ENCODE measurements at regions not wholly inside any gene's neighbourhood (a gene's known extent, or its start where the extent isn't known, plus 50 kb on each side); places are given as distances from the start of the nearest gene placed in this dataset.
A peak's percentile ranks its signal among the peaks of the same experiment; 100 is the strongest.

- no peaks in the 10 kb centered on the region for H3K9me3 Mint-ChIP-seq
- no peak overlapping the region for H3K27ac Mint-ChIP-seq
- H3K27me3 Mint-ChIP-seq = no peaks in the 10 kb centered on the region
- H3K4me1 Mint-ChIP-seq = no peaks in the 10 kb centered on the region
- no peak for DNase-seq
- no peak for ATAC-seq (replicated peaks)
- H3K36me3 Mint-ChIP-seq = no peaks in the 10 kb centered on the region
- H3K4me3 Mint-ChIP-seq = no peak overlapping the region
These were observed 421.0 kb upstream of the PDE3A start for GRCh38 chr12:19947344-19947743.

GRCh38 chr12:19951664-19952063 is 416.7 kb upstream of the PDE3A start:
- Mint-ChIP-seq H3K27me3 (no peaks in the 10 kb centered on the region), H3K4me1 (no peaks in the 10 kb centered on the region), H3K36me3 (no peaks in the 10 kb centered on the region), H3K9me3 (peaks cover 0 to 4% of the 10 kb centered on the region in 2 donors), H3K4me3 (no peak overlapping the region), H3K27ac (no peak overlapping the region)
- no peak for ATAC-seq (replicated peaks)
- DNase-seq = no peak

GRCh38 chr12:19953734-19954133 is 414.6 kb upstream of the PDE3A start:
- H3K27me3 Mint-ChIP-seq = no peaks in the 10 kb centered on the region
- H3K4me1 Mint-ChIP-seq = no peaks in the 10 kb centered on the region
- no peaks in the 10 kb centered on the region for H3K36me3 Mint-ChIP-seq
- H3K27ac Mint-ChIP-seq = no peak overlapping the region
- H3K4me3 Mint-ChIP-seq = no peak overlapping the region
- ATAC-seq (replicated peaks) (no peak), DNase-seq (no peak)
- H3K9me3 Mint-ChIP-seq = peaks cover 0 to 4% of the 10 kb centered on the region in 2 donors

- Mint-ChIP-seq H3K27me3 (no peaks in the 10 kb centered on the region), H3K36me3 (no peaks in the 10 kb centered on the region), H3K27ac (no peak overlapping the region), H3K4me3 (no peak overlapping the region), H3K9me3 (peaks cover 0 to 4% of the 10 kb centered on the region in 2 donors), H3K4me1 (no peaks in the 10 kb centered on the region)
- DNase-seq (no peak), ATAC-seq (replicated peaks) (no peak)
These were observed 414.2 kb upstream of the PDE3A start for GRCh38 chr12:19954163-19954562.

GRCh38 chr12:19957308-19958125 is 410.8 kb upstream of the PDE3A start:
- H3K36me3 Mint-ChIP-seq = no peaks in the 10 kb centered on the region
- H3K4me1 Mint-ChIP-seq = no peaks in the 10 kb centered on the region
- no peak overlapping the region for H3K4me3 Mint-ChIP-seq
- peaks cover 0 to 10% of the 10 kb centered on the region in 2 donors for H3K9me3 Mint-ChIP-seq
- no peak overlapping the region for H3K27ac Mint-ChIP-seq
- H3K27me3 Mint-ChIP-seq = no peaks in the 10 kb centered on the region
- ATAC-seq (replicated peaks) (no peak), DNase-seq (no peak)

- DNase-seq (no peak), ATAC-seq (replicated peaks) (no peak)
- Mint-ChIP-seq H3K27ac (no peak overlapping the region), H3K4me3 (no peak overlapping the region), H3K9me3 (peaks cover 0 to 7% of the 10 kb centered on the region in 2 donors), H3K27me3 (no peaks in the 10 kb centered on the region), H3K4me1 (no peaks in the 10 kb centered on the region), H3K36me3 (no peaks in the 10 kb centered on the region)
These were observed 409.9 kb upstream of the PDE3A start for GRCh38 chr12:19958389-19958788.

GRCh38 chr12:19959353-19959752 is 409.0 kb upstream of the PDE3A start:
- H3K27ac Mint-ChIP-seq = no peak overlapping the region
- H3K27me3 Mint-ChIP-seq = no peaks in the 10 kb centered on the region
- H3K4me3 Mint-ChIP-seq = no peak overlapping the region
- no peaks in the 10 kb centered on the region for H3K36me3 Mint-ChIP-seq
- no peaks in the 10 kb centered on the region for H3K4me1 Mint-ChIP-seq
- H3K9me3 Mint-ChIP-seq = peaks cover 0 to 7% of the 10 kb centered on the region in 2 donors
- no peak for DNase-seq
- no peak for ATAC-seq (replicated peaks)

- DNase-seq (no peak), ATAC-seq (replicated peaks) (no peak)
- Mint-ChIP-seq H3K4me3 (no peak overlapping the region), H3K9me3 (peaks cover 0 to 7% of the 10 kb centered on the region in 2 donors), H3K27me3 (no peaks in the 10 kb centered on the region), H3K27ac (no peak overlapping the region), H3K4me1 (no peaks in the 10 kb centered on the region), H3K36me3 (no peaks in the 10 kb centered on the region)
These were observed 407.8 kb upstream of the PDE3A start for GRCh38 chr12:19960527-19960926.

GRCh38 chr12:19962192-19962591 is 406.1 kb upstream of the PDE3A start:
- Mint-ChIP-seq H3K4me3 (no peak overlapping the region), H3K27ac (no peak overlapping the region), H3K4me1 (no peaks in the 10 kb centered on the region), H3K27me3 (no peaks in the 10 kb centered on the region), H3K9me3 (peaks cover 0 to 7% of the 10 kb centered on the region in 2 donors), H3K36me3 (no peaks in the 10 kb centered on the region)
- ATAC-seq (replicated peaks) = no peak
- no peak for DNase-seq

GRCh38 chr12:19963972-19964371 is 404.4 kb upstream of the PDE3A start:
- H3K36me3 Mint-ChIP-seq = no peaks in the 10 kb centered on the region
- DNase-seq = no peak

GRCh38 chr12:19964549-19964948 is 403.8 kb upstream of the PDE3A start:
- H3K4me3 Mint-ChIP-seq = no peak overlapping the region
- peaks cover 0 to 7% of the 10 kb centered on the region in 2 donors for H3K9me3 Mint-ChIP-seq
- no peaks in the 10 kb centered on the region for H3K27me3 Mint-ChIP-seq
- ATAC-seq (replicated peaks) (no peak), DNase-seq (no peak)
- no peaks in the 10 kb centered on the region for H3K36me3 Mint-ChIP-seq
- no peak overlapping the region for H3K27ac Mint-ChIP-seq
- peaks cover 0 to 2% of the 10 kb centered on the region in 2 donors for H3K4me1 Mint-ChIP-seq

More at GRCh38 chr12:19963972-19964371, 404.4 kb upstream of the PDE3A start:
- Mint-ChIP-seq H3K4me1 (peaks cover 0 to 2% of the 10 kb centered on the region in 2 donors), H3K4me3 (no peak overlapping the region), H3K27me3 (no peaks in the 10 kb centered on the region), H3K9me3 (peaks cover 0 to 7% of the 10 kb centered on the region in 2 donors), H3K27ac (no peak overlapping the region)
- ATAC-seq (replicated peaks) = no peak

GRCh38 chr12:19965196-19966038 is 402.9 kb upstream of the PDE3A start:
- Mint-ChIP-seq H3K4me3 (no peak overlapping the region), H3K4me1 (peaks cover 0 to 2% of the 10 kb centered on the region in 2 donors), H3K9me3 (peaks cover 0 to 3% of the 10 kb centered on the region in 2 donors), H3K36me3 (no peaks in the 10 kb centered on the region), H3K27me3 (no peaks in the 10 kb centered on the region), H3K27ac (no peak overlapping the region)
- DNase-seq (no peak), ATAC-seq (replicated peaks) (no peak)

- Mint-ChIP-seq H3K9me3 (no peaks in the 10 kb centered on the region), H3K36me3 (no peaks in the 10 kb centered on the region), H3K27me3 (no peaks in the 10 kb centered on the region), H3K27ac (no peak overlapping the region), H3K4me1 (peaks cover 0 to 2% of the 10 kb centered on the region in 2 donors), H3K4me3 (no peak overlapping the region)
- ATAC-seq (replicated peaks) (no peak), DNase-seq (no peak)
These were observed 401.3 kb upstream of the PDE3A start for GRCh38 chr12:19967001-19967400.

- ATAC-seq (replicated peaks) = peak; percentile 29 to 44
- Mint-ChIP-seq H3K27me3 (no peaks in the 10 kb centered on the region), H3K9me3 (no peaks in the 10 kb centered on the region), H3K27ac (no peak overlapping the region), H3K4me3 (no peak overlapping the region), H3K36me3 (no peaks in the 10 kb centered on the region), H3K4me1 (peaks cover 0 to 2% of the 10 kb centered on the region in 2 donors)
- no peak for DNase-seq
These were observed 400.9 kb upstream of the PDE3A start for GRCh38 chr12:19967431-19967830.

GRCh38 chr12:19970116-19970515 is 398.2 kb upstream of the PDE3A start:
- peaks cover 0 to 1% of the 10 kb centered on the region in 2 donors for H3K9me3 Mint-ChIP-seq
- no peaks in the 10 kb centered on the region for H3K27me3 Mint-ChIP-seq
- no peak for ATAC-seq (replicated peaks)
- DNase-seq = no peak
- peaks cover 0 to 2% of the 10 kb centered on the region in 2 donors for H3K4me1 Mint-ChIP-seq
- H3K36me3 Mint-ChIP-seq = no peaks in the 10 kb centered on the region
- no peak overlapping the region for H3K27ac Mint-ChIP-seq
- H3K4me3 Mint-ChIP-seq = no peak overlapping the region

Data from stimulated activated naive B cell treated with anti-CD40 and anti-IgM and Interleukin-4, amounts not matched to agents 10 μg/mL and 1 μg/mL and 100 μg/mL, for 72 hours (primary cell).